ENCODE measurements at regions not wholly inside any gene's neighbourhood (a gene's known extent, or its start where the extent isn't known, plus 50 kb on each side); places are given as distances from the start of the nearest gene placed in this dataset.

DNA sequence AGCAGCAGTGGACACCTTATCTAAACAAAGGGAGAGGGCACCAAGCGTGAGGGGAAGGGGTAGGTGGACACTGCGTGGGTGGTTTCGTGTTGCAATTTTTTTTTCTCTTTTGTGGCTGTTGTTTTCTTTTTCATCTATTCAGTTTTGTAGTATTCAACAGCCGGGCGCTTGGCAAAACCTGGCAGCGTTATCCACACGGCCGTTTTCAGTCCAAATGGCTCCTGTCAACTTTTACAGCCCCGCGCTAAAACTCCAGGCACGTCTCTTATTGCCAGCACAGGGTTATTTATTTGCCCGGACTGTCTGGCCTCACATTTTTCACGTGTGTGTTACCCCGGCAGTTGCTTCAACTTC lies 192.2 kb downstream of the BCOR start:
- Histone ChIP-seq H3K9me2 (ENCODE audit: insufficient read depth, low read length) (no peaks in the 10 kb centered on the region), H3F3A (ENCODE audit: insufficient read depth, low read length, poor library complexity, severe bottlenecking) (no peaks in the 10 kb centered on the region), H3K9me3 (ENCODE audit: low read length) (no peaks in the 10 kb centered on the region), H3K4me3 (ENCODE audit: low read length) (no peak overlapping the region), H3K79me2 (replicated peaks; ENCODE audit: insufficient read depth, low read length) (no peaks in the 10 kb centered on the region), H2AFZ (ENCODE audit: low read depth, low read length) (no peak overlapping the region), H3K4me2 (ENCODE audit: low read length) (no peak overlapping the region), H3K27ac (ENCODE audit: low read length) (no peak overlapping the region), H4K20me1 (ENCODE audit: insufficient read depth) (no peaks in the 10 kb centered on the region), H3K27me3 (ENCODE audit: insufficient read depth, low read depth, low read length) (no peaks in the 10 kb centered on the region), H3K9ac (ENCODE audit: low read length) (no peak overlapping the region), H3K36me3 (ENCODE audit: insufficient read depth, low read length) (no peaks in the 10 kb centered on the region)
- TF ChIP-seq SMC3 (conservative IDR thresholded peaks at IDR 0.05; ENCODE audit: poor library complexity): no peak
- TF ChIP-seq, protein P1, sequence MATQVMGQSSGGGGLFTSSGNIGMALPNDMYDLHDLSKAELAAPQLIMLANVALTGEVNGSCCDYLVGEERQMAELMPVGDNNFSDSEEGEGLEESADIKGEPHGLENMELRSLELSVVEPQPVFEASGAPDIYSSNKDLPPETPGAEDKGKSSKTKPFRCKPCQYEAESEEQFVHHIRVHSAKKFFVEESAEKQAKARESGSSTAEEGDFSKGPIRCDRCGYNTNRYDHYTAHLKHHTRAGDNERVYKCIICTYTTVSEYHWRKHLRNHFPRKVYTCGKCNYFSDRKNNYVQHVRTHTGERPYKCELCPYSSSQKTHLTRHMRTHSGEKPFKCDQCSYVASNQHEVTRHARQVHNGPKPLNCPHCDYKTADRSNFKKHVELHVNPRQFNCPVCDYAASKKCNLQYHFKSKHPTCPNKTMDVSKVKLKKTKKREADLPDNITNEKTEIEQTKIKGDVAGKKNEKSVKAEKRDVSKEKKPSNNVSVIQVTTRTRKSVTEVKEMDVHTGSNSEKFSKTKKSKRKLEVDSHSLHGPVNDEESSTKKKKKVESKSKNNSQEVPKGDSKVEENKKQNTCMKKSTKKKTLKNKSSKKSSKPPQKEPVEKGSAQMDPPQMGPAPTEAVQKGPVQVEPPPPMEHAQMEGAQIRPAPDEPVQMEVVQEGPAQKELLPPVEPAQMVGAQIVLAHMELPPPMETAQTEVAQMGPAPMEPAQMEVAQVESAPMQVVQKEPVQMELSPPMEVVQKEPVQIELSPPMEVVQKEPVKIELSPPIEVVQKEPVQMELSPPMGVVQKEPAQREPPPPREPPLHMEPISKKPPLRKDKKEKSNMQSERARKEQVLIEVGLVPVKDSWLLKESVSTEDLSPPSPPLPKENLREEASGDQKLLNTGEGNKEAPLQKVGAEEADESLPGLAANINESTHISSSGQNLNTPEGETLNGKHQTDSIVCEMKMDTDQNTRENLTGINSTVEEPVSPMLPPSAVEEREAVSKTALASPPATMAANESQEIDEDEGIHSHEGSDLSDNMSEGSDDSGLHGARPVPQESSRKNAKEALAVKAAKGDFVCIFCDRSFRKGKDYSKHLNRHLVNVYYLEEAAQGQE (IDR thresholded peaks at IDR 0.05; ENCODE audit: borderline replicate concordance): no peak
- TF ChIP-seq EP300 (conservative IDR thresholded peaks at IDR 0.05; ENCODE audit: poor library complexity, severe bottlenecking): no peak
- no peak for TF ChIP-seq EZH2 (IDR thresholded peaks at IDR 0.05; ENCODE audit: borderline replicate concordance, insufficient read depth, low read length, poor library complexity, severe bottlenecking)
- TF ChIP-seq TAF1 (IDR thresholded peaks at IDR 0.05; ENCODE audit: low read depth): no peak
- TF ChIP-seq CTCF (IDR thresholded peaks at IDR 0.05; ENCODE audit: poor library complexity, severe bottlenecking): no peak
- no peak for TF ChIP-seq MXI1 (conservative IDR thresholded peaks at IDR 0.05; ENCODE audit: poor library complexity, severe bottlenecking)
- no peak for TF ChIP-seq POLR2AphosphoS5 (IDR thresholded peaks at IDR 0.05)
- TF ChIP-seq RAD21 (conservative IDR thresholded peaks at IDR 0.05): no peak

GRCh38 chrX:39905946-39906345 lies 191.8 kb downstream of the BCOR start:
- H4K20me1 ChIP-seq (ENCODE audit: insufficient read depth): no peaks in the 10 kb centered on the region
- H3K27me3 ChIP-seq (ENCODE audit: insufficient read depth, low read depth, low read length): no peaks in the 10 kb centered on the region
- H3K9me3 ChIP-seq (ENCODE audit: low read length): no peaks in the 10 kb centered on the region
- H3K4me3 ChIP-seq (ENCODE audit: low read length): no peak overlapping the region
- no peaks in the 10 kb centered on the region for H3K79me2 ChIP-seq (replicated peaks; ENCODE audit: insufficient read depth, low read length)
- TF ChIP-seq POLR2AphosphoS5 (IDR thresholded peaks at IDR 0.05) (no peak), MXI1 (conservative IDR thresholded peaks at IDR 0.05; ENCODE audit: poor library complexity, severe bottlenecking) (no peak), SMC3 (conservative IDR thresholded peaks at IDR 0.05; ENCODE audit: poor library complexity) (no peak), CTCF (IDR thresholded peaks at IDR 0.05; ENCODE audit: poor library complexity, severe bottlenecking) (no peak), TAF1 (IDR thresholded peaks at IDR 0.05; ENCODE audit: low read depth) (no peak), RAD21 (conservative IDR thresholded peaks at IDR 0.05) (no peak), EP300 (conservative IDR thresholded peaks at IDR 0.05; ENCODE audit: poor library complexity, severe bottlenecking) (no peak), EZH2 (IDR thresholded peaks at IDR 0.05; ENCODE audit: borderline replicate concordance, insufficient read depth, low read length, poor library complexity, severe bottlenecking) (no peak)
- TF ChIP-seq, protein P1 (IDR thresholded peaks at IDR 0.05; ENCODE audit: borderline replicate concordance): no peak
- no peaks in the 10 kb centered on the region for H3K36me3 ChIP-seq (ENCODE audit: insufficient read depth, low read length)
- H3F3A ChIP-seq (ENCODE audit: insufficient read depth, low read length, poor library complexity, severe bottlenecking): no peaks in the 10 kb centered on the region
- no peak overlapping the region for H3K9ac ChIP-seq (ENCODE audit: low read length)
- H2AFZ ChIP-seq (ENCODE audit: low read depth, low read length): no peak overlapping the region
- H3K27ac ChIP-seq (ENCODE audit: low read length): no peak overlapping the region
- H3K9me2 ChIP-seq (ENCODE audit: insufficient read depth, low read length): no peaks in the 10 kb centered on the region
- H3K4me2 ChIP-seq (ENCODE audit: low read length): no peak overlapping the region
